Iris pigment epithelial cell (primary cell): ENCODE measurements at regions not wholly inside any gene's neighbourhood (a gene's known extent, or its start where the extent isn't known, plus 50 kb on each side); places are given as distances from the start of the nearest gene placed in this dataset.

Source experiments
- DNase-seq: peaks from one replicate; pipeline ENCODE4 v3.0.0-alpha.2; 2011; ENCODE audit warnings: low read depth

GRCh38 chr12:30507576-30507975 is 188.1 kb downstream of the IPO8 start:
- no peak for DNase-seq

- DNase-seq, result no peak
Observed at GRCh38 chr12:30506411-30506810, 189.3 kb downstream of the IPO8 start.

DNA sequence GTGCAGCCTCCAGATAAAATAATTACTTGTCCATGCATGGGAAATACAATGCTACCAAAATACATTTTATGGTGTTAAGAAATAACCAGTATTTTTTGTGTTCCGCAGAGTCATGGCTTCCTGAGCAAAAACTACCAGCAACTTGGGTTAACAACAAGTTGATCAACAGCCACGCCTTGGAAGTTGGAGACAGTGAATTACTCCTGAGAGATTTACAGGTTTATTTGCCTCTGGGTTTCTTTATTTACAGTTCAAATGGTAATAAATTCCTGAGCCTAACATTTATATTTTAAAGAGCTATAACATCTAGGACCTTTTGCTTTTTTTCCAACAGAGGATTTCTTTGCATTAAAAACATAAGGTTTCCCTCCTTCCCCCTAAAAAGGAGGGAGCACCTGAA is 194.0 kb downstream of the IPO8 start:
- DNase-seq, result no peak

DNA sequence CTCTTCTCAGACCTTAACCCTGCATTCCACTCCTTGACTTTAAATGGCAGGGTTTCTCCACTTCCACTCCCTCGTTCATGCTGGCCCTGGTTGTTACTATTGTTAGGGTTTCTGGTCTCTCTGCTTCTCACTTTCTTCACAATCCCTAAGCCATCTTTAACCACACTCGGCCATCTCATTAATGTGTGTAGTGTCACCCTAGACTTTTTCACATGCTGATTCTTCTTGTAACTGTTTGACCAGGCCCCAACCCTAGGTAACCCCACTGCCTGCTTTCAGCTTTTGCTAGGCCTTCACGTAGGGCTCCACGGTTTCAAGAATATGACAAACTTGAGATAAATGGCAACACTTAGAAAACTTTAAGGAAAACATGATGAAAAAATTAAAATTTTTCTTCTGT is 195.1 kb downstream of the IPO8 start:
- DNase-seq, result no peak

DNA sequence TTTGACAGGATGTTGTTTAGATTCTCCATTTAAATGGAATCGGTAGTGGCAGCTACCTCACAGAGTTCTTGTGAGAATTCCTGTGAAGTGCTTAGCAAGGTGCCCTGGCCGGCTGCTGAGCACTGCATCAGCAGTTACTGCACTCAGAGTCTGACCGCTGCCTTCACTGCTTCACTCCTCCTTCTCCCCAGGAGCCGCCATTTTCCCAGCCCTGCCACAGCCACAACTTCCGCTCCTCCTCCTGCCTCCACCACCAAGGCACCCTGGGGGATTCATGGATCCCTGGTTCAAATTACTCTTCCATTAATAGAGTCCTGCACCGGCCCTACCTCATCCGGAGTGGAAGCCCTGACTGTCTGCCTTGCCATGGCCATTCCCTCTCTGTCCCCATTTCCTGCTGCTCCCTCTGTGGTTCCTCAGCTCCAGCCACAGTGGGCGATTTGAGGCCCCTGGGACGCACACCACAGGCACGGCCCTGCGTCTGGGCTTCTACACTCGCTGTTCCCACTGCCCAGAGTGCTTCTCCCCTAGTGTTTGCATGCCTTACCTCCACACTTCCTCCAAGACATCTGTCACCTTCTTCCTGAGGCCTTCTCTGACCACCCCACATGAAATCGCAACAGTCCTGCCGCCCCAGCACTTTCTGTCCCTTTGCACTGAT is 210.3 kb downstream of the IPO8 start:
- DNase-seq, result no peak

GRCh38 chr12:30484658-30485057 is 211.0 kb downstream of the IPO8 start:
- no peak for DNase-seq

DNA sequence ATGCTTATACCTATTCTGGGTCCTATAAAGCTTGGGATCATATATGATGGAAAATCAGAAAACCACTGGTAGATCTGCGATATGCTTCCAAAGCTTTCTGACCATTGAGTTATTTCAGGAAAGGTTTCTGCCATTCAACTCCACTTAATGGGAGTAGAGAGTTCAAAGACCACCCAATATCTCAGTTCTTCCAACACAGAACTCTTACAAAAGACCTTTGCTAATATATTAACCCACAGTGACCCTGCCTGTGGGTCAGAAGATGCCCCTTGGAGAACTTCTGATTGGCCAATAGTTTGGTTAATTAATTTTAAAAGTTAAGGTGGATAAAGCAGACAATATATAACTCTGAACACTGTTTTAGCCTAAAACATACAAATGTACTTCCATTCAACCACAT is 213.0 kb downstream of the IPO8 start:
- DNase-seq, result no peak

DNA sequence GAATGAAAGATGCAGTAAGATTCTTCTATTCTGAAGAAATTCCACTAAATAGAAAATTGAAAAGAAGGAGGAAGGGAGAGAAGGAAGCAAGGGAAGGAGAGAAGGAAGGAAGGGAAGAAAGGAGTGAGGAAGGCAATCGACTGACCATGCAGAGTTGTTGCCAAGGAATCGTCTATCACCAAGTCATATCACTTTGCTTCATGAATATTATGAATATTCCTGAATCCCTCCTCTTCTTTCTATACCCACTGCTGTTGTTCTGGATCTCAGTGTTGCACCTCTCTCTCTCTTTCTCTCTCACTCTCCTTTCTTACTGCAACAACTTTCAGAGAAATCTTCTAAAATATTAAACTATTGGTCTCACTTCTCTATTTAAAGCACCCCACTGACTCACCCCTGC is 222.4 kb downstream of the IPO8 start:
- no peak for DNase-seq

GRCh38 chr12:30466093-30466585 is 229.5 kb downstream of the IPO8 start:
- DNase-seq, result no peak

DNA sequence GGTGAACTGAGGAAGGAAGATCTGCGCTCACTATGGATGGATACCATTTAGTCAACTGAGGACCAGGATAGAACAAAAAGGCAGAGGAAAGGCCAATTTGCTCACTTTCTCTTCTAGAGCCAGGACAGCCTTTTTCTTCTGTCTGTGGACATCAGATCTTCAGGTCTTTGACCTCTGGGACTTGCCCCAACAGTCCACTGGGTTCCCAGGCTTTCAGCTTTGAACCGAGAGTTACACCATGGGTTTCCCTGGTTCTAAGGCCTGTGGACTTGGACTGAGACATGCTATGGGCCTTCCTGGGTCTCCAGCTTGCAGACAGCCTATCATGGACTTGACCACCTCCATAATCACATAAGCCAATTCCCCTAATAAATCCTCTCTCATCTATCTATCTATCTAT is 232.0 kb downstream of the IPO8 start:
- no peak for DNase-seq

DNA sequence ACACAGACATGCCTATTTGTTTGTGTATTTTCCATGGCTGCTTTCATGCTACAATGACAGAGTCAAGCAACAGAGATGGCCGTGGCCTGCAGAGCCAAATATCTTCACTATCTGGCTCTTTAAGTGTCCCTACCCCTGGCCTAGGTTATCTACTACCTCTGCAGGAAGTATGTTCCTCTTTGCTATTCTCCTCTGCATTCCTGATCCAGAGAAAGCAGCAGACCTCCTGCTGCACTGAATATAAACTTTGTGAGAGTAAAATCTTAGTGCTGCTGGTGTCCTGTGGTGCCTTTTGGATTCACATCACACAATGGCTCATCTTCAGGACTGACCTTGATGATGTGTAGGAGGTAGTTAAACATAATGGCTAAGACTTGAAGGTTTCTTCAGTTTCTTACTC is 233.4 kb downstream of the IPO8 start:
- DNase-seq, result no peak

GRCh38 chr12:30461026-30461615 is 234.5 kb downstream of the IPO8 start:
- peak; percentile 10 for DNase-seq

GRCh38 chr12:30458453-30458852 is 237.2 kb downstream of the IPO8 start:
- no peak for DNase-seq

GRCh38 chr12:30457621-30458289 is 237.9 kb downstream of the IPO8 start:
- DNase-seq, result peak; percentile 79

DNA sequence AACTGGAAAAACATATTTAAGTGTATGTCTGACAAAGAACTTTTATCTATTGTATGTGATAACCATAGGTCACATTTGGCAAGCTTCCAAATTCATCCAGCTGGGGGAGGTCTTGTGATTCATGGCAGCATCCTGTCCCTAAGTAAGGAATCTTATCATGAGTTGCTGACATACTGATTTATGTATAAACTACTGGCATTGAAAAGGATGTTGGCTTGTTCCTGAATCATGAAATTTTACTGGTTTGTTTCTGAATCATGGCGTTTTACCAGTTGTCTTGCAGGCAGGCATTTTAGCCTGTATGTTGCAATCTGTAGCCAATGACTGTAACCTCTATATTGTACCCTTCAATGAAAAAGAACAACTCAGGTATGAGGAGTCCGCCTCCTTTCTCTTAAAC is 244.8 kb downstream of the IPO8 start:
- DNase-seq, result peak; percentile 6

DNA sequence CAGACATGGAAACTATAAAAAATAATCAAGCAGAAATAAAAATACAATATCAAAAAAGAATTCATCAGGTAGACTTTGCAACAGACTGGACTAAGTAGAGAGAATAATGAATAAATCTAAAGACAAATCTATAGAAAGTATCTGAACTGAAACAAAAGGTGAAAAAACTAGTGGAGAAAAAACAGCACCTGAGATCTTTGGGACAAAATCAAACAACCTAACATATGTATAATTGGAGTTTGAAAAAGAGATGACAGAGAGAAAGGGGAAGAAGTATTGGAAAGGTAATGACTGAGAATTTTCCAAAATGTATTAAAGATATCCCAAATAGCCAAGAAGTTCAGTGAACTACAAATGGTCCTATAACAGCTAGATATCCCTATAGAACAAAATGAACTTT is 245.4 kb downstream of the IPO8 start:
- DNase-seq, result no peak

- no peak for DNase-seq
Observed at GRCh38 chr12:30448038-30448437, 247.6 kb downstream of the IPO8 start.

- DNase-seq, result peak; percentile 7
Observed at GRCh38 chr12:30447061-30447750, 248.5 kb downstream of the IPO8 start.

DNA sequence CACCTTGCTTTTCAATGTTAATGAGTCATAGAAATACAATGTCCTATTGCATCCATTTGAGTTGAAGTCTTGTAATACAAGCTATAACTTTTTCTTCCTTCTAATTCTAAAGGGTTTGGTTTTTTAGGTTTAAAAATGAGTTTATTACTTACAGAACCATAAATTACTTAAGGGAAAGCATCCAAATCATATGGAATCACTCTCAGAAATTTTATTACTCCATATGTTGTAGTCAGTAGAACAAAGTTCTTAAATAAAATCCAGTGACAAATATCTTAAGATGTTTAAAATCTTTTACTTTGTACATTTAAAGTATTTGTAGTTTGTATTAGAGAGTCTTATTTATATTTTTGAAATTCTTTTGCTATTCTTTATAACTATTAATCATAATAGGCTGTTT is 253.2 kb downstream of the IPO8 start:
- no peak for DNase-seq

DNA sequence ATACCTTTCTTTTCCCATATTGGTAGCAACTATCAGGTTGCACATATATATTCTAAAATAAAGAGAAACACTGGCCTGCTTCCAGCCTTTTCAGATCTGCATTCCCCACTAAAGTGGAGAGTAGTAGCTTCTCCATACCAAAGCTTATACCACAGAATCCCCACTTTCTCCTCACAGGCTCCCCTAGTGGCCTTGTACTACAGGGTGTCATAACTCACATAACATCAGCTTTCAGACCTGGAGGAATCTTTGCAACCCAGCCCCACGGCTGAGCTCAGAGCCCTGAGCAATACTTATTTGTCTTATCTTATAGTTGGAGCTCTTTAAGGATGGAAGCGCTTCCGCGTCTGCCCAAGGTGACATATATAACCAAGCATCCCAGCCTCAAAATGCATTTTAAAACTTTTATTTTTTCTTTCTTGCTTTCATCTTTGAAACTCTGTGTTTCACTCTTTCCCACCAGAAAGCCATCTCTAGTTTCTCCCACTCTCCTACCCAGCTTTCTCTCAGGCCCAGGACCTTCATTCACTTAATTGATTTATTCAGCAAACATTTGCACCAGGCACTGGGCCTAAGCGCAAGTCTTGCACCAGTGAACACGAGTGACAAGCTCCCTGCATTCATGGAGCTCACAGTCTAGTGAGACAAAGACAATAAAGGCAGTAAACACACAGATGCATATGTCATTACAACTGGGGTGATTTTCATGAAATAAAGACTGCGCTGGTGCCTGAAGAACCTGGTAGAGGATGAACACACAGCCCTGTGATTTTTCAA is 254.7 kb downstream of the IPO8 start:
- DNase-seq, result peak; percentile 58

DNA sequence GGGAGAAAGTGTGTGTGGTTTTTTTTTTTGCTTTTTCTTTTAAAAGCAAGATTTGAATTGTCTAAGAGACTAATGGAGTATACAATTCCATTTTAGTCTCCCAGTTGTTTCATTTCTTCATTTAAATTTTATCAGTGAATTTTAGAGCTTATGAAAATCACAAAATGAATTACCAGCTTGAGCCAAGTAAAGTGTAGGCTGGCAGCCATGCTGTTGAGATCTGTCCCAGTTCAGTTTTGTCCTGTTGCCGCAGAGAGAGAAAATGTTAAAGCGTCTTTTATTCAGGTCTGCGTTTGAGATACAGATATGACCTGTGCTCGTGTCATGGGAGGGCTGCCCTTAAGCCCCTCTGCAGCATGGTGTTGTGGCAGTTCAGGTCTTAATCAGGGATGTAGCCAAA is 256.5 kb downstream of the IPO8 start:
- DNase-seq, result no peak

GRCh38 chr12:30438601-30439041 is 257.0 kb downstream of the IPO8 start:
- DNase-seq, result no peak
